ENCODE measurements at regions not wholly inside any gene's neighbourhood (a gene's known extent, or its start where the extent isn't known, plus 50 kb on each side); places are given as distances from the start of the nearest gene placed in this dataset.

DNA sequence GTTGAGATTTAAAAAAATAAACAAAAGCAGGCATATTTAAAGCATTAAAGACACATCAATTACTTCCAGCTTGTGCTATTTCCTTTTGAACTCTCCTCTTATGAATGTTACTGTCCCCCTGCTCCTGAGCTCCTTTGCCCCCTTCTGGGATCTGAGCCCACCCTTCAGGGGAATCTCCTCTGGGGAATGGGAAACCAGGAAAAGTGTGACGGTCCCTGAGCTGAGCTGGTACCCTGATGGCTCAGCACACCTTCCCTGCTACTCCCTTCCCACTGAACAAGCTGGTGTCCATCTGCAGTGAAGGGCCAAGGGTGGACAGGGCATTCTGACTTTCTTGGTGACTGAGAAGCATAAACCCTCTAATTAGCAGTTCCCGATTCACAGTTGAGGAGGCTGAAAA lies 356.3 kb downstream of the PTEN start:
- no peak overlapping the region for H3K4me3 ChIP-seq (ENCODE audit: control insufficient read depth in 2 of 3, extremely low read depth in 1 of 3, insufficient read depth in 2 of 3, low read depth in 1 of 3, low read length in 3 of 3)
- H3K27ac ChIP-seq (ENCODE audit: control insufficient read depth, insufficient read depth, low read length), result no peak overlapping the region
- FAIRE-seq, result no peak
- H3K36me3 ChIP-seq (ENCODE audit: control insufficient read depth in 2 of 2, extremely low read depth in 1 of 2, insufficient read depth in 2 of 2, low read length in 2 of 2), result no peaks in the 10 kb centered on the region
- dilution Hi-C loops (cut with MboI; ENCODE audit: extremely low pct_ligation_motif_present, low sequenced_read_pairs), result no loop called here
- no peaks in the 10 kb centered on the region for H3K27me3 ChIP-seq (ENCODE audit: control insufficient read depth, extremely low read depth, insufficient read depth, low read length)
- H3K9ac ChIP-seq (ENCODE audit: control insufficient read depth, extremely low read depth, insufficient read depth, low read length), result no peak overlapping the region
- no peaks in the 10 kb centered on the region for H3K9me1 ChIP-seq (ENCODE audit: control insufficient read depth, extremely low read depth, insufficient read depth, low read length)
- H3K9me3 ChIP-seq (ENCODE audit: control insufficient read depth, low read depth, low read length), result no peaks in the 10 kb centered on the region
- no peak for DNase-seq (ENCODE audit: low read depth, low spot score)
- H3K4me2 ChIP-seq (ENCODE audit: control insufficient read depth, extremely low read depth, insufficient read depth, low read depth, low read length), result no peak overlapping the region
- H3K4me1 ChIP-seq (ENCODE audit: control insufficient read depth, extremely low read depth, insufficient read depth, low read length), result no peaks in the 10 kb centered on the region
- TF ChIP-seq, protein P1, sequence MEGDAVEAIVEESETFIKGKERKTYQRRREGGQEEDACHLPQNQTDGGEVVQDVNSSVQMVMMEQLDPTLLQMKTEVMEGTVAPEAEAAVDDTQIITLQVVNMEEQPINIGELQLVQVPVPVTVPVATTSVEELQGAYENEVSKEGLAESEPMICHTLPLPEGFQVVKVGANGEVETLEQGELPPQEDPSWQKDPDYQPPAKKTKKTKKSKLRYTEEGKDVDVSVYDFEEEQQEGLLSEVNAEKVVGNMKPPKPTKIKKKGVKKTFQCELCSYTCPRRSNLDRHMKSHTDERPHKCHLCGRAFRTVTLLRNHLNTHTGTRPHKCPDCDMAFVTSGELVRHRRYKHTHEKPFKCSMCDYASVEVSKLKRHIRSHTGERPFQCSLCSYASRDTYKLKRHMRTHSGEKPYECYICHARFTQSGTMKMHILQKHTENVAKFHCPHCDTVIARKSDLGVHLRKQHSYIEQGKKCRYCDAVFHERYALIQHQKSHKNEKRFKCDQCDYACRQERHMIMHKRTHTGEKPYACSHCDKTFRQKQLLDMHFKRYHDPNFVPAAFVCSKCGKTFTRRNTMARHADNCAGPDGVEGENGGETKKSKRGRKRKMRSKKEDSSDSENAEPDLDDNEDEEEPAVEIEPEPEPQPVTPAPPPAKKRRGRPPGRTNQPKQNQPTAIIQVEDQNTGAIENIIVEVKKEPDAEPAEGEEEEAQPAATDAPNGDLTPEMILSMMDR (optimal IDR thresholded peaks at IDR 0.05 in 1 of 3, IDR thresholded peaks at IDR 0.05 in 1 of 3, conservative IDR thresholded peaks at IDR 0.05 in 1 of 3; ENCODE audit: extremely low read depth in 1 of 3, insufficient read depth in 2 of 3, low read length in 3 of 3), result no peak
- TF ChIP-seq EZH2 (IDR thresholded peaks at IDR 0.05; ENCODE audit: low read length), result no peak
- H3K79me2 ChIP-seq (ENCODE audit: control insufficient read depth, insufficient read depth, low read length), result no peaks in the 10 kb centered on the region
- H4K20me1 ChIP-seq (ENCODE audit: control insufficient read depth, extremely low read depth, insufficient read depth, low read length), result no peaks in the 10 kb centered on the region
- no peak overlapping the region for H2AFZ ChIP-seq (ENCODE audit: control insufficient read depth, low read length)

DNA sequence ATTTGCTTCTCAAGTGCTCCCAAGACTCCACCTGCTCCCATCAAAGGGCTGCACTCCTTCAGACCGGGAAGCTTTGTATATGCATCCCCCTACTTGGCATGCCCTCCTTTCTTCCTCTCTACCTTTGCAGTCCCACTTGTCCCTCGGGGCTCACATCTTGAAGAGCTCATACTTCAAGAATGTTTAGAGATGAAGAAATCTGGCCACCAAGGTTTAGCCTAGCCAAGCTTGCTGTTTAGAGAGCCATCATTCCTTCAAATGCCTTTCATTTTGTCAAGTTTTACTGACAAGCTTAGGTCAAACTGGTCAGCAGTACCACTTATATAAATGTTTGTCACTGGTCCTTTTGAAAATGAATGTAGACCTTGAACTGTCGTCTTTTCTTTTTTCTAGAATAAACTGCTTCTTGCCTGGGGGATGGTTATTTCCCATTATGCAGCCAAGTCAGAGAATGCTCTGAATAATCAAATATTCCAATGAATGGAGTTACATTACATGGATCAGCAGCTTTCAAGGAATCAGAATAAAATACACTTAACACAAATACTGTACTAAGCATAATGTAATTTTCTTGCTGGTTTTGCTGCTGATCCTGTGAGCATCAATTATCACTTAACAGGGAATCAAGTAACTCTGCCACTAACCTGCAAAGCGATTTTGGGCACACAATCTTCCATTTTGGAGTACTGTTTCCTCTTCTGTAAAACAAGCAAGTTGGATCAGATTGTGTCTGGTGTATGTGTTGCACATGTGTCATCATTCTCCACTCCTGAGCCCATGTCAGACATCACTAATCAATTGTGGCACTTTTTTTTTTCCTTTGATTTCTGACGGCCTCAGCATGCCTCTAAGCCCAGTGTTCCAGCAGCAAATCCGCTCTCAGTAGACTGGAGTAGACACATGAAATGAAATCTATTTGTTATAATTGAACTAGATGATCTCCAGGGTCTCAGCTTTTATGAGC lies 357.9 kb downstream of the PTEN start:
- Histone ChIP-seq H3K79me2 (ENCODE audit: control insufficient read depth, insufficient read depth, low read length) (no peaks in the 10 kb centered on the region), H3K9me3 (ENCODE audit: control insufficient read depth, low read depth, low read length) (no peaks in the 10 kb centered on the region), H3K36me3 (ENCODE audit: control insufficient read depth in 2 of 2, extremely low read depth in 1 of 2, insufficient read depth in 2 of 2, low read length in 2 of 2) (no peaks in the 10 kb centered on the region), H3K27me3 (ENCODE audit: control insufficient read depth, extremely low read depth, insufficient read depth, low read length) (no peaks in the 10 kb centered on the region), H3K4me3 (ENCODE audit: control insufficient read depth in 2 of 3, extremely low read depth in 1 of 3, insufficient read depth in 2 of 3, low read depth in 1 of 3, low read length in 3 of 3) (no peak overlapping the region), H4K20me1 (ENCODE audit: control insufficient read depth, extremely low read depth, insufficient read depth, low read length) (no peaks in the 10 kb centered on the region), H3K9ac (ENCODE audit: control insufficient read depth, extremely low read depth, insufficient read depth, low read length) (no peak overlapping the region), H3K9me1 (ENCODE audit: control insufficient read depth, extremely low read depth, insufficient read depth, low read length) (no peaks in the 10 kb centered on the region), H3K27ac (ENCODE audit: control insufficient read depth, insufficient read depth, low read length) (no peak overlapping the region), H3K4me2 (ENCODE audit: control insufficient read depth, extremely low read depth, insufficient read depth, low read depth, low read length) (no peak overlapping the region), H3K4me1 (ENCODE audit: control insufficient read depth, extremely low read depth, insufficient read depth, low read length) (no peaks in the 10 kb centered on the region), H2AFZ (ENCODE audit: control insufficient read depth, low read length) (no peak overlapping the region)
- FAIRE-seq (no peak), DNase-seq (ENCODE audit: low read depth, low spot score) (no peak)
- dilution Hi-C loops (cut with MboI; ENCODE audit: extremely low pct_ligation_motif_present, low sequenced_read_pairs), result no loop called here
- TF ChIP-seq, protein P1 (optimal IDR thresholded peaks at IDR 0.05 in 1 of 3, IDR thresholded peaks at IDR 0.05 in 1 of 3, conservative IDR thresholded peaks at IDR 0.05 in 1 of 3; ENCODE audit: extremely low read depth in 1 of 3, insufficient read depth in 2 of 3, low read length in 3 of 3), result no peak
- TF ChIP-seq EZH2 (IDR thresholded peaks at IDR 0.05; ENCODE audit: low read length), result no peak
